CD4-positive, alpha-beta T cell (primary cell): ENCODE measurements at regions not wholly inside any gene's neighbourhood (a gene's known extent, or its start where the extent isn't known, plus 50 kb on each side); places are given as distances from the start of the nearest gene placed in this dataset.
"Not testable (repeated sequence)": the region's sequence is repeated elsewhere in the genome, so short reads cannot be mapped to it uniquely, and the experiment has no call there.

ENCODE experiments used
- ATAC-seq: fragments of 200-7000 bp; cut with Tn5 transposase; one replicate; pipeline ENCODE4 v1.10.0; 2022; ENCODE audit warnings: mild to moderate bottlenecking; ENCODE audit not compliant: poor library complexity
- CTCF ChIA-PET: fragments of 350-600 bp; sonication (Branson Sonifier 250); formaldehyde crosslinking; loops from one replicate; lab custom pipeline; 2021; ENCODE audit warnings: antibody characterized with exemption, inconsistent platforms; lab: Charles Lee
- POLR2A ChIA-PET: fragments of 350-600 bp; sonication (Branson Sonifier 250); formaldehyde crosslinking; loops from one replicate; lab custom pipeline; 2021; ENCODE audit warnings: antibody characterized with exemption, inconsistent platforms; lab: Charles Lee
- DNase-seq, 14 experiments: peaks; one replicate each; pipeline ENCODE4 v3.0.0-alpha.2; 2013 to 2020; ENCODE audit warnings: mixed read lengths in 2 of 14
- H3K27ac ChIP-seq, 2 donors: one replicate each; pipeline versions ENCODE4 v1.5.1 to v1.7.0; 2013; ENCODE audit warnings: low read length in 2 of 2, low read depth in 1 of 2, mild to moderate bottlenecking in 1 of 2
- H3K27me3 ChIP-seq, 2 experiments: 1 replicate in 1 of 2; 2 replicates in 1 of 2; pipeline versions ENCODE4 v1.6.1 to v1.7.0; 2013; ENCODE audit warnings: low read length in 2 of 2, control low read depth in 1 of 2, mild to moderate bottlenecking in 1 of 2, moderate library complexity in 1 of 2; ENCODE audit not compliant: insufficient read depth in 2 of 2, control insufficient read depth in 1 of 2
- H3K36me3 ChIP-seq: one replicate; pipeline ENCODE4 v1.6.1; 2013; ENCODE audit warnings: low read length, control low read depth; ENCODE audit not compliant: insufficient read depth
- H3K4me1 ChIP-seq: one replicate; pipeline ENCODE4 v1.6.1; 2013; ENCODE audit warnings: low read length, control low read depth; ENCODE audit not compliant: insufficient read depth
- H3K4me3 ChIP-seq: one replicate; pipeline ENCODE4 v1.5.1; 2013; ENCODE audit warnings: mild to moderate bottlenecking, low read length, moderate library complexity
- H3K9me3 ChIP-seq, 2 experiments: 1 replicate in 1 of 2; 2 replicates in 1 of 2; pipeline versions ENCODE4 v1.6.1 to v1.7.0; 2013; ENCODE audit warnings: low read length in 2 of 2, mild to moderate bottlenecking in 2 of 2, control low read depth in 1 of 2, moderate library complexity in 1 of 2; ENCODE audit not compliant: control insufficient read depth in 1 of 2, insufficient read depth in 1 of 2
- H3K27ac Mint-ChIP-seq: one replicate; pipeline ENCODE4 v1.8.0; 2020; ENCODE audit warnings: mixed read lengths
- H3K27me3 Mint-ChIP-seq: one replicate; pipeline ENCODE4 v1.8.0; 2021; ENCODE audit warnings: mixed read lengths
- H3K36me3 Mint-ChIP-seq: one replicate; pipeline ENCODE4 v1.8.0; 2021; ENCODE audit warnings: low read depth, mixed read lengths
- H3K4me1 Mint-ChIP-seq: one replicate; pipeline ENCODE4 v1.8.0; 2021; ENCODE audit warnings: low read depth, mixed read lengths
- H3K4me3 Mint-ChIP-seq: one replicate; pipeline ENCODE4 v1.8.0; 2020; ENCODE audit warnings: mild to moderate bottlenecking, mixed read lengths
- H3K9me3 Mint-ChIP-seq: one replicate; pipeline ENCODE4 v1.8.0; 2020; ENCODE audit warnings: mixed read lengths
- intact Hi-C, 2 experiments: fragments of 100-400 bp; cut with DNase I in 1 of 2; cut with micrococcal nuclease in 1 of 2; formaldehyde crosslinking; loops; one replicate each; pipeline versions ENCODE4 v1.15.1 to v1.9.0; 2023 to 2025; cut with DNase I, micrococcal nuclease
- TF ChIP-seq, protein P1 (sequence below): fragments of 200-600 bp; IDR thresholded peaks from one replicate; pipeline ENCODE4 v1.8.0; 2022; ENCODE audit warnings: antibody characterized with exemption, mild to moderate bottlenecking

DNA sequence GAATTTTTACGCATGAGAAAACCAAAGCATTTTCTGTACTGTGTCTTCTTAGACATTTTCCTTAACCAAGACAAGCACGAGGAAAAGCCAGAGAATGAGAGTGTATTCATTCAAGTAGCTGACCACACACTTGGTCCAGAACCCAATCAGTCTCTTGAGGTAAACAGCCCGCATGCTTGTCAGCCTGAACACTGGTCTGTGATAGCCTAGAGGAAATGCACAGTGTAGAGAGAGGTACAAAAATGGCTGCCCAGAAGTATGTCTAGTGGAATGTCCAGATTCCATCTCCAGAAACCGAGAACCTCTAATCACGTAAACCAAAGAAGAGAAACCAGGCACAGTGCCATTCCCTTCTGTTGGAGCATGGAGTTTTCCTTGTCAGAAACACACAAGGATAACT lies 80.0 kb upstream of the SNX2 start:
- intact Hi-C loops = no loop called here
- H3K4me1 ChIP-seq = no peaks in the 10 kb centered on the region
- no peak overlapping the region for H3K27ac ChIP-seq
- Mint-ChIP-seq H3K36me3 (no peaks in the 10 kb centered on the region), H3K27ac (no peak overlapping the region), H3K27me3 (peaks cover 6% of the 10 kb centered on the region), H3K9me3 (no peaks in the 10 kb centered on the region), H3K4me3 (no peak overlapping the region), H3K4me1 (no peaks in the 10 kb centered on the region)
- no peaks in the 10 kb centered on the region for H3K36me3 ChIP-seq
- ATAC-seq (no peak), DNase-seq (no peak)
- no peaks in the 10 kb centered on the region for H3K9me3 ChIP-seq
- no peak overlapping the region for H3K4me3 ChIP-seq
- H3K27me3 ChIP-seq = no peaks in the 10 kb centered on the region
- TF ChIP-seq, protein P1, sequence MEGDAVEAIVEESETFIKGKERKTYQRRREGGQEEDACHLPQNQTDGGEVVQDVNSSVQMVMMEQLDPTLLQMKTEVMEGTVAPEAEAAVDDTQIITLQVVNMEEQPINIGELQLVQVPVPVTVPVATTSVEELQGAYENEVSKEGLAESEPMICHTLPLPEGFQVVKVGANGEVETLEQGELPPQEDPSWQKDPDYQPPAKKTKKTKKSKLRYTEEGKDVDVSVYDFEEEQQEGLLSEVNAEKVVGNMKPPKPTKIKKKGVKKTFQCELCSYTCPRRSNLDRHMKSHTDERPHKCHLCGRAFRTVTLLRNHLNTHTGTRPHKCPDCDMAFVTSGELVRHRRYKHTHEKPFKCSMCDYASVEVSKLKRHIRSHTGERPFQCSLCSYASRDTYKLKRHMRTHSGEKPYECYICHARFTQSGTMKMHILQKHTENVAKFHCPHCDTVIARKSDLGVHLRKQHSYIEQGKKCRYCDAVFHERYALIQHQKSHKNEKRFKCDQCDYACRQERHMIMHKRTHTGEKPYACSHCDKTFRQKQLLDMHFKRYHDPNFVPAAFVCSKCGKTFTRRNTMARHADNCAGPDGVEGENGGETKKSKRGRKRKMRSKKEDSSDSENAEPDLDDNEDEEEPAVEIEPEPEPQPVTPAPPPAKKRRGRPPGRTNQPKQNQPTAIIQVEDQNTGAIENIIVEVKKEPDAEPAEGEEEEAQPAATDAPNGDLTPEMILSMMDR = no peak
- POLR2A ChIA-PET = no interaction called here
- CTCF ChIA-PET = interaction anchor here (1.7 kb wide), 1 partner anchor 9 kb away, joined by 5 read pairs; no protein-coding TSS in a partner anchor

DNA sequence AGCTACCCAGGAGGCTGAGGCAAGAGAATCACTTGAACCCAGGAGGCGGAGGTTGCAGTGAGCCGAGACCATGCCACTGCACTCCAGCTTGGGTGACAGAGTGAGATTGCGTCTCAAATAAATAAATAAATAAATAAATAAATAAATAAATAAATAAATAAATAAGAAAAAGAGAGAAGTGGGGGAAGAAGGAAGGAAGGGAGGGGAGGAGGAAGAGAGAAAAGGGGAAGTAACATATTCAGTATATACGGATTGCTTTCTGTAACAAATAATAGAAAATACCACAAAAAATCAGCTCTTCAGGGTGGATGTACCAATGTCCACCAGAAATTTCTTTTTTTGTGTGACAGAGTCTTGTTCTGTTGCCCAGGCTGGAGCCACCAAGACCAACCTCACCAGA lies 78.1 kb upstream of the SNX2 start:
- H3K4me3 ChIP-seq, H3K4me3 Mint-ChIP-seq, H3K36me3 ChIP-seq, H3K36me3 Mint-ChIP-seq, CTCF ChIA-PET, H3K27ac ChIP-seq, H3K4me1 ChIP-seq, intact Hi-C loops, DNase-seq, ATAC-seq, H3K27me3 Mint-ChIP-seq, H3K4me1 Mint-ChIP-seq, POLR2A ChIA-PET, H3K27me3 ChIP-seq, H3K9me3 ChIP-seq, H3K27ac Mint-ChIP-seq, H3K9me3 Mint-ChIP-seq: not testable (repeated sequence)

DNA sequence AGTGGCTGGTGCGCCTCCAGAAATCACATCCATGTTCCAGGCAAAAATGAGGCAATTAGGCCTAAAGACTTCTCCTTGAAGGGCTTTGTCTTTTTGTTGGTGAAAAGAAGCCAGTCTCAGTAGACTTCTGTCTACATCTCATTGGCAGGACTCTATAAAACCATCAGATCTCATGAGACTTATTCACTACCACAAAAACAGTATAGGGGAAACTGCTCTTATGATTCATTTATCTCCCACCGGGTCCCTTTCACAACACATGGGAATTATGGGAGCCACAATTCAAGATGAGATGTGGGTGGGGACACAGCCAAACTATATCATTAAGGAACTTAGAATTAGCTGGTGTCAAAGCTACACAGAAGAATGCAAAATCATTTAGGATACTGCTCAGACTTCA lies 77.7 kb upstream of the SNX2 start:
- ChIA-PET CTCF (interaction anchor here (1.1 kb wide), 1 partner anchor 362 kb away, joined by 3 read pairs; no protein-coding TSS in a partner anchor), POLR2A (no interaction called here)
- Mint-ChIP-seq H3K27ac (no peak overlapping the region), H3K9me3 (no peaks in the 10 kb centered on the region), H3K27me3 (peaks cover 6% of the 10 kb centered on the region), H3K4me3 (no peak overlapping the region), H3K36me3 (no peaks in the 10 kb centered on the region), H3K4me1 (no peaks in the 10 kb centered on the region)
- TF ChIP-seq, protein P1 = no peak
- intact Hi-C loops = no loop called here
- Histone ChIP-seq H3K4me3 (no peak overlapping the region), H3K27ac (no peak overlapping the region), H3K36me3 (no peaks in the 10 kb centered on the region), H3K9me3 (no peaks in the 10 kb centered on the region), H3K27me3 (no peaks in the 10 kb centered on the region), H3K4me1 (no peaks in the 10 kb centered on the region)
- no peak for ATAC-seq
- peak in 2 of 14 experiments; percentile 5 to 19 for DNase-seq

DNA sequence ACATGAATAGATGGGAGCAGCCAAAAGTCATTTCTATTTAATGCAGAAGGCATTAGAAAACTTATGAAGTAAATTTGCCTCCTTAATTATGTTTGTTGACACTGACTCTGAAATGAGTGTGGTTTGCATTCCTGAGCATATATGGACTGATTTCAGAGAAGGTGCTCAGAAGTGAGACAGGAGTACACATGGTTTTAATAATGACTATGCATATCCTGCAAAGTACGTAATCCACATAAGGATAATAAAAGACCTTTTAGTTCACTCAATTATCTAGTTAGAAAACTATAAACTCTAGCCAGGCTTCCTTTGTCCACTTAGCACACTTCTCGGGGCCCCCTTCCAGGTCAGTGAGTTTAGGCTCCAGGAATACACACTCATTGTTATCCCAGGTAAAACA lies 75.7 kb upstream of the SNX2 start:
- Mint-ChIP-seq H3K4me3 (no peak overlapping the region), H3K36me3 (no peaks in the 10 kb centered on the region), H3K4me1 (no peaks in the 10 kb centered on the region), H3K9me3 (no peaks in the 10 kb centered on the region), H3K27me3 (peaks cover 6% of the 10 kb centered on the region), H3K27ac (no peak overlapping the region)
- TF ChIP-seq, protein P1 = no peak
- Histone ChIP-seq H3K4me1 (no peaks in the 10 kb centered on the region), H3K4me3 (no peak overlapping the region), H3K27ac (no peak overlapping the region), H3K36me3 (no peaks in the 10 kb centered on the region), H3K27me3 (no peaks in the 10 kb centered on the region), H3K9me3 (no peaks in the 10 kb centered on the region)
- no peak for DNase-seq
- POLR2A ChIA-PET = no interaction called here
- CTCF ChIA-PET = no interaction called here
- intact Hi-C loops = no loop called here
- ATAC-seq = no peak
